ENCODE measurements at regions not wholly inside any gene's neighbourhood (a gene's known extent, or its start where the extent isn't known, plus 50 kb on each side); places are given as distances from the start of the nearest gene placed in this dataset.

DNA sequence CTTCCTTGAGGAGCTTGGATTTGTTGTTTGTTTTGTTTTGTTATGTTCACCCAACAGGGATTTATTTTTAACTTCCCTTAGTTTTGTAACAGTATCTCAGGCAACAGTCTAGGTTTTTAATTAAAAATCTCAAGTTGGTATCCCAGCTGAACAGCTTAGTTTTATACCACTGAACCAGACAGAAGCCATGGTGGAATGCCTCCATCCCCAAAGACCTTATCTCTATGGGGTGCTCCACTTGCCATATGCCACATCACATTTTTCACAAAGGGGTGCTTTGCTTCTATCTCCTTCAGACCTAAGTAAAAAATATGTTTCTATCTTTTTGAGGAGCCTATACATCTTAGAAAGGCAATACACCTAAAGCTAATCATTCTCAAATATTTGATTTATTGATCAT is 715.8 kb upstream of the KIF2B start:
- TF ChIP-seq CTCF (IDR thresholded peaks at IDR 0.05 in 4 of 5, conservative IDR thresholded peaks at IDR 0.05 in 1 of 5) = no peak
- no peak for TF ChIP-seq POLR2A (IDR thresholded peaks at IDR 0.05)
